ENCODE measurements at regions not wholly inside any gene's neighbourhood (a gene's known extent, or its start where the extent isn't known, plus 50 kb on each side); places are given as distances from the start of the nearest gene placed in this dataset.

DNA sequence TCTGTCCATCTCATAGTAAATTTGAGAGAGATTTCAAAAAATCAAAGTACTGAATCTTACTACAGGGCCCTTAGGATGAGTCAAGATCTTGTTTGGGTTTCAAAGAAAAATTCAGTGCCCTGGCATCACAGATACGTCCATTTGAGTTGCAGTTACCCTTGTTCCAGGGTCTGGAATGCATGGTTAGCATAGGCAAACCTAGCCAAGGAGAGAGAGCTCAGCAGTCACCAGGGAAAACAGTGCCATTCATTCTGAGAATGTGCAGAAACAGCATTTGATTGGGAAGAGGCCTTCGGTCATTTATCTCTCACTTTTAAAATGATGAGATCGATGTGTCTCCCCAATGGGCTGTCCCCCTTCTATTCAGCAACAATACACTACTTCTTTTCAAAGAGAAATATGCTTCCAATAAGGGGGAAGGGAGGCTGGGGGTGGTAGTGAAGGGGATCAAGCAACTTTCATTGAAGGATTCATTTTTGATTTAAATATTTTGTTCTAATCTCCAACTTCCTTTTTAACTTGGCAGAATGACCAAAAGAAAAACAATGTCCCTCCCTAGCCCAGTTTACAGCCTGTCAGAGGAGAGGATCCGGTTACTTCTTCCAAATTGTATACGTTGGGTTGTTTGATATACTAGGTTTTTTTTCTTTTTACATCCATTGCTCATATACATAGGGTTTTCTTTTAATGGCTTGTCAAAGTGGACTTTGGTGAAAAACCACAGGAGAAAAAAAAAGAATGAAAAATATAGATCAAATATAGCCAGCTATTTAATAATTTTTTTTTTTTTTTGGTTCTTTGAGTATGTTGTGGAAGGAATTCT is 491.1 kb downstream of the CCDC171 start:
- TF ChIP-seq SP1 (IDR thresholded peaks at IDR 0.05) = no peak
- TF ChIP-seq SUZ12 (IDR thresholded peaks at IDR 0.05) = no peak
- no peak for TF ChIP-seq ARNT (IDR thresholded peaks at IDR 0.05)
- no peak for TF ChIP-seq L3MBTL2 (conservative IDR thresholded peaks at IDR 0.05)
- no peak for TF ChIP-seq ELF4 (IDR thresholded peaks at IDR 0.05)
- TF ChIP-seq FOXM1 (IDR thresholded peaks at IDR 0.05; ENCODE audit: borderline replicate concordance) = no peak
- no peak for TF ChIP-seq FOXA1 (IDR thresholded peaks at IDR 0.05)
- no peak for TF ChIP-seq BHLHE40 (IDR thresholded peaks at IDR 0.05; ENCODE audit: borderline replicate concordance)
- TF ChIP-seq, protein P1, sequence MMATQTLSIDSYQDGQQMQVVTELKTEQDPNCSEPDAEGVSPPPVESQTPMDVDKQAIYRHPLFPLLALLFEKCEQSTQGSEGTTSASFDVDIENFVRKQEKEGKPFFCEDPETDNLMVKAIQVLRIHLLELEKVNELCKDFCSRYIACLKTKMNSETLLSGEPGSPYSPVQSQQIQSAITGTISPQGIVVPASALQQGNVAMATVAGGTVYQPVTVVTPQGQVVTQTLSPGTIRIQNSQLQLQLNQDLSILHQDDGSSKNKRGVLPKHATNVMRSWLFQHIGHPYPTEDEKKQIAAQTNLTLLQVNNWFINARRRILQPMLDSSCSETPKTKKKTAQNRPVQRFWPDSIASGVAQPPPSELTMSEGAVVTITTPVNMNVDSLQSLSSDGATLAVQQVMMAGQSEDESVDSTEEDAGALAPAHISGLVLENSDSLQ (IDR thresholded peaks at IDR 0.05) = no peak
- no peak for TF ChIP-seq LEF1 (IDR thresholded peaks at IDR 0.05; ENCODE audit: borderline replicate concordance)
- TF ChIP-seq ZNF384 (IDR thresholded peaks at IDR 0.05) = no peak
- no peak for TF ChIP-seq FOXK2 (IDR thresholded peaks at IDR 0.05)
- no peak for TF ChIP-seq TARDBP (IDR thresholded peaks at IDR 0.05)
- no peak for TF ChIP-seq CTBP1 (IDR thresholded peaks at IDR 0.05; ENCODE audit: borderline replicate concordance)
- TF ChIP-seq NFRKB (IDR thresholded peaks at IDR 0.05) = no peak
- no peak for DNase-seq (ENCODE audit: extremely low spot score)
- CTCF ChIA-PET = no interaction called here
- POLR2A ChIA-PET = no interaction called here

DNA sequence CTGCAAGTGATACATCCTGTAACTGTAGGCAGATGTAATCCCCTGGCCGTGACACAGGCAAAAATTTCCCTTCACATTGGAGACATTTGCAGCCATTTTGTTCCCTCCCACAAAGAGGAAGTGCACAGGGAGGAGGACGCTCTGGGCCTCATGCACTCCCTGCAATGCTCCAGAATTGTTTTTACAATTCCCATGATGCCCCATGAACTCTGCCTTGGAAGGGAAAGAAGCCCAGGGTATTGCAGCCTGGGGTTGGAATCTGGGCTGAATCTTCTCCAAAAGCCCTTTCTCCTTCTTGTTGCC is 491.7 kb downstream of the CCDC171 start:
- ChIA-PET POLR2A (no interaction called here), CTCF (no interaction called here)
- TF ChIP-seq NFRKB (IDR thresholded peaks at IDR 0.05) (no peak), TARDBP (IDR thresholded peaks at IDR 0.05) (no peak), FOXA1 (IDR thresholded peaks at IDR 0.05) (no peak), LEF1 (IDR thresholded peaks at IDR 0.05; ENCODE audit: borderline replicate concordance) (no peak), ARNT (IDR thresholded peaks at IDR 0.05) (no peak), SUZ12 (IDR thresholded peaks at IDR 0.05) (no peak), CTBP1 (IDR thresholded peaks at IDR 0.05; ENCODE audit: borderline replicate concordance) (no peak), HDGF (IDR thresholded peaks at IDR 0.05; ENCODE audit: borderline replicate concordance) (no peak), FOXM1 (IDR thresholded peaks at IDR 0.05; ENCODE audit: borderline replicate concordance) (no peak), L3MBTL2 (conservative IDR thresholded peaks at IDR 0.05) (no peak), BHLHE40 (IDR thresholded peaks at IDR 0.05; ENCODE audit: borderline replicate concordance) (no peak), FOXK2 (IDR thresholded peaks at IDR 0.05) (no peak), ZNF384 (IDR thresholded peaks at IDR 0.05) (no peak), SP1 (IDR thresholded peaks at IDR 0.05) (no peak)
- TF ChIP-seq, protein P1 (IDR thresholded peaks at IDR 0.05) = no peak
- DNase-seq (ENCODE audit: extremely low spot score) = no peak

DNA sequence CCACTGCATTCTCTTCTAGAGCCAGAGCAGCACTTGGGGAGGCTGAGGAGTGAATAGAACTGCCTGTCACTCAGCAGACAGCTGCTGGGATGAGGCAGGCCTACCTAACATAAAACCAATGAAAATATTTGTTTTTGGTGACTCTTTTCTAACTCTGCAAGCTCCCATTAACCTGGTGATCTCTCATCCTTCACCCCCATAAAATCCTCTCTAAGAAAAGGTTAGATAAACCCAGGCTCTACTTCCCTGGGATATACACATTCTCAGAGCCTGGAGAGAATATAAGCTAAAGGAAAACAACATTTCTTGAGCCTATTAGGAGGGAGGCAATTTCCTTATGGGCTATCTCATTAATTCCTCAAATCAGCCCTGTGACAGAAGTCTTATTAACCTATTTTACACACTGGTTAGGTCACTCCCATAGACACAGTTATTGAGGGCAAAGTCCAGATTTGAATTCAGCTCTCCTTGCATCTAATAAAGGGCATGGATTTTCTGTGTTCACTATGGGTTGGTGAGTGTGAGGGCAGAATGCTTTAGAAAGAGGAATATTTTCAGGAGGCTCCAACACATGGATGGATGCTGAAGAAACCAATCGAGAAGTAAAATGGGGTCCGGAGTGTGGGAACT is 492.9 kb downstream of the CCDC171 start:
- CTCF ChIA-PET = no interaction called here
- no peak for TF ChIP-seq TARDBP (IDR thresholded peaks at IDR 0.05)
- TF ChIP-seq ZNF384 (IDR thresholded peaks at IDR 0.05) = no peak
- TF ChIP-seq BHLHE40 (IDR thresholded peaks at IDR 0.05; ENCODE audit: borderline replicate concordance) = no peak
- no peak for TF ChIP-seq SP1 (IDR thresholded peaks at IDR 0.05)
- no peak for TF ChIP-seq CTBP1 (IDR thresholded peaks at IDR 0.05; ENCODE audit: borderline replicate concordance)
- no peak for TF ChIP-seq SUZ12 (IDR thresholded peaks at IDR 0.05)
- no peak for TF ChIP-seq HDGF (IDR thresholded peaks at IDR 0.05; ENCODE audit: borderline replicate concordance)
- TF ChIP-seq FOXM1 (IDR thresholded peaks at IDR 0.05; ENCODE audit: borderline replicate concordance) = no peak
- no peak for TF ChIP-seq FOXA1 (IDR thresholded peaks at IDR 0.05)
- no peak for TF ChIP-seq L3MBTL2 (conservative IDR thresholded peaks at IDR 0.05)
- no peak for TF ChIP-seq LEF1 (IDR thresholded peaks at IDR 0.05; ENCODE audit: borderline replicate concordance)
- TF ChIP-seq NFRKB (IDR thresholded peaks at IDR 0.05) = no peak
- DNase-seq (ENCODE audit: extremely low spot score) = no peak
- POLR2A ChIA-PET = no interaction called here

DNA sequence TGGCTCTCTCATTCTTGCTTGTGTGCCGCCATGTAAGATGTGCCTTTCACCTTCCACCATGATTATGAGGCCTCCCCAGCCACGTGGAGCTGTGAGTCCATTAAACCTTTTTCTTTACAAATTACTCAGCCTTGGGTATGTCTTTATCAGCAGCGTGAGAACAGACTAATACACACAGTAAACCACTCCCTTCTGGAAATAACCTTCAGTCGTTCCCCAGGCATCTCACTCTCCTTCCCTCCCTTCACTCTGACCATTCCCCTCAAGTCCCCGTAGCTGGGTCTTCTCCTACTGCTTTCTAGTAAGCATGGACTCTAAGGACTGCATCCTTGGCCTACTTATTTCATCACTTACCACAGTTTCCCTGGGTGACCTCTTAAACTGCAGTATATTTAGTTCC is 493.9 kb downstream of the CCDC171 start:
- POLR2A ChIA-PET = no interaction called here
- no peak for DNase-seq (ENCODE audit: extremely low spot score)
- CTCF ChIA-PET = no interaction called here
- no peak for TF ChIP-seq ZNF384 (IDR thresholded peaks at IDR 0.05)
- TF ChIP-seq CTBP1 (IDR thresholded peaks at IDR 0.05; ENCODE audit: borderline replicate concordance) = no peak
- TF ChIP-seq FOXK2 (IDR thresholded peaks at IDR 0.05) = no peak
- TF ChIP-seq NFRKB (IDR thresholded peaks at IDR 0.05) = no peak
- TF ChIP-seq FOXA1 (IDR thresholded peaks at IDR 0.05) = no peak
- no peak for TF ChIP-seq ARNT (IDR thresholded peaks at IDR 0.05)
- TF ChIP-seq HDGF (IDR thresholded peaks at IDR 0.05; ENCODE audit: borderline replicate concordance) = no peak
- TF ChIP-seq LEF1 (IDR thresholded peaks at IDR 0.05; ENCODE audit: borderline replicate concordance) = no peak
- TF ChIP-seq SUZ12 (IDR thresholded peaks at IDR 0.05) = no peak
- TF ChIP-seq, protein P1 (IDR thresholded peaks at IDR 0.05) = no peak
- no peak for TF ChIP-seq ELF4 (IDR thresholded peaks at IDR 0.05)
- TF ChIP-seq SP1 (IDR thresholded peaks at IDR 0.05) = no peak
- TF ChIP-seq BHLHE40 (IDR thresholded peaks at IDR 0.05; ENCODE audit: borderline replicate concordance) = no peak
- no peak for TF ChIP-seq TARDBP (IDR thresholded peaks at IDR 0.05)
- TF ChIP-seq FOXM1 (IDR thresholded peaks at IDR 0.05; ENCODE audit: borderline replicate concordance) = no peak
- TF ChIP-seq L3MBTL2 (conservative IDR thresholded peaks at IDR 0.05) = no peak

DNA sequence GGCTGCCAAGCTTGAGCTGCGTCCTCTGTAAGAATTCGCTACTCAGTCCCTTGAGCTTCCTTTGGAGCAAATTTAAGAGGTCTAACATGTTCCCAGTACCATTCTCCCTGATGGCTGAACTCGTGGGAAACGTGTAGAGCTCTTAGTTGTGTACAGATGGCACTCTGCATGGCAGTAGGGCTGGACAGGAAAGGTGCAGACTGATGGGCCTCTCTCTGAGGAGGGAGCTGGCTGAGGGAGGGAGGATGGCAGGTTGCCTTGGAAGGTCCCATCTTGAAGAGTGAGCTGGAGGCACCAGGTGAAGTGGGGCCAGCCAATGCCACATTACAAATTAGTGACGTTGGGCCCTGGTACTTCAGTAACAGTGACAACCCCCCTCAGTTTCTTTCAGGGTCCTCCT is 495.3 kb downstream of the CCDC171 start:
- ChIA-PET CTCF (no interaction called here), POLR2A (no interaction called here)
- no peak for DNase-seq (ENCODE audit: extremely low spot score)

More for the DNA sequence above, 495.3 kb downstream of the CCDC171 start:
- TF ChIP-seq CTBP1 (IDR thresholded peaks at IDR 0.05; ENCODE audit: borderline replicate concordance) (no peak), ZNF384 (IDR thresholded peaks at IDR 0.05) (no peak), FOXA1 (IDR thresholded peaks at IDR 0.05) (no peak), SP1 (IDR thresholded peaks at IDR 0.05) (no peak), TARDBP (IDR thresholded peaks at IDR 0.05) (no peak), BHLHE40 (IDR thresholded peaks at IDR 0.05; ENCODE audit: borderline replicate concordance) (no peak), SUZ12 (IDR thresholded peaks at IDR 0.05) (no peak), ARNT (IDR thresholded peaks at IDR 0.05) (no peak), ELF4 (IDR thresholded peaks at IDR 0.05) (no peak), HDGF (IDR thresholded peaks at IDR 0.05; ENCODE audit: borderline replicate concordance) (no peak), NFRKB (IDR thresholded peaks at IDR 0.05) (no peak), FOXM1 (IDR thresholded peaks at IDR 0.05; ENCODE audit: borderline replicate concordance) (no peak), LEF1 (IDR thresholded peaks at IDR 0.05; ENCODE audit: borderline replicate concordance) (no peak), L3MBTL2 (conservative IDR thresholded peaks at IDR 0.05) (no peak), FOXK2 (IDR thresholded peaks at IDR 0.05) (no peak)
- TF ChIP-seq, protein P1 (IDR thresholded peaks at IDR 0.05) = no peak
